WTC11 (cell line): ENCODE measurements at regions not wholly inside any gene's neighbourhood (a gene's known extent, or its start where the extent isn't known, plus 50 kb on each side); places are given as distances from the start of the nearest gene placed in this dataset.

Experiments
- ATAC-seq: fragments of 200-7000 bp; cut with Tn5 transposase; 2 replicates; pipeline ENCODE4 v1.10.0; 2021; ENCODE audit warnings: mild to moderate bottlenecking, moderate library complexity
- CTCF ChIA-PET: fragments of 300-600 bp; sonication (Branson Sonifier 250); formaldehyde crosslinking; loops from one replicate; lab custom pipeline; 2021; ENCODE audit warnings: antibody characterized with exemption; lab: Charles Lee
- POLR2A ChIA-PET: fragments of 350-600 bp; sonication (Branson Sonifier 250); formaldehyde crosslinking; loops from one replicate; lab custom pipeline; 2021; ENCODE audit warnings: antibody characterized with exemption; lab: Charles Lee
- DNase-seq: peaks from one replicate; pipeline ENCODE4 v3.0.0; 2021; ENCODE audit warnings: low spot score
- H3K27ac Mint-ChIP-seq: 2 replicates; pipeline ENCODE4 v1.8.0; 2021; ENCODE audit warnings: mixed read lengths
- H3K27me3 Mint-ChIP-seq: 2 replicates; pipeline ENCODE4 v1.8.0; 2021; ENCODE audit warnings: low read depth, mild to moderate bottlenecking, moderate library complexity, mixed read lengths
- H3K36me3 Mint-ChIP-seq: 2 replicates; pipeline ENCODE4 v1.8.0; 2021; ENCODE audit warnings: mixed read lengths
- H3K4me1 Mint-ChIP-seq: 2 replicates; pipeline ENCODE4 v1.8.0; 2022; ENCODE audit warnings: mixed read lengths
- H3K4me3 Mint-ChIP-seq: 2 replicates; pipeline ENCODE4 v1.8.0; 2021; ENCODE audit warnings: mild to moderate bottlenecking, moderate library complexity, mixed read lengths
- H3K9me3 Mint-ChIP-seq: 2 replicates; pipeline ENCODE4 v1.8.0; 2021; ENCODE audit warnings: mixed read lengths
- ARID4B ChIP-seq: sonication (generic); formaldehyde crosslinking; IDR thresholded peaks from 2 replicates; pipeline ENCODE4 v1.8.0; 2023; ENCODE audit warnings: missing genetic modification reagents, mild to moderate bottlenecking, borderline replicate concordance
- ATF1 ChIP-seq: sonication (generic); formaldehyde crosslinking; IDR thresholded peaks from 2 replicates; pipeline ENCODE4 v1.8.1; 2023; ENCODE audit warnings: mild to moderate bottlenecking, moderate library complexity, missing genetic modification reagents
- ATF3 ChIP-seq: sonication (generic); formaldehyde crosslinking; conservative IDR thresholded peaks from 2 replicates; pipeline ENCODE4 v1.8.1; 2022; ENCODE audit warnings: mild to moderate bottlenecking, missing genetic modification reagents
- E2F4 ChIP-seq: sonication (generic); formaldehyde crosslinking; IDR thresholded peaks from 2 replicates; pipeline ENCODE4 v1.8.1; 2022; ENCODE audit warnings: low read depth, mild to moderate bottlenecking, moderate library complexity, missing genetic modification reagents, borderline replicate concordance
- ETV6 ChIP-seq: sonication (generic); formaldehyde crosslinking; IDR thresholded peaks from 2 replicates; pipeline ENCODE4 v1.8.1; 2022; ENCODE audit warnings: mild to moderate bottlenecking, missing genetic modification reagents
- HMGXB4 ChIP-seq: sonication (generic); formaldehyde crosslinking; IDR thresholded peaks from 2 replicates; pipeline ENCODE4 v1.8.1; 2023; ENCODE audit warnings: mild to moderate bottlenecking, moderate library complexity, missing genetic modification reagents
- IRF2 ChIP-seq: sonication (generic); formaldehyde crosslinking; IDR thresholded peaks from 2 replicates; pipeline ENCODE4 v1.8.0; 2022; ENCODE audit warnings: low read depth, missing genetic modification reagents, borderline replicate concordance
- KAT7 ChIP-seq: sonication (generic); formaldehyde crosslinking; IDR thresholded peaks from 2 replicates; pipeline ENCODE4 v1.8.1; 2023; ENCODE audit warnings: missing genetic modification reagents, mild to moderate bottlenecking, borderline replicate concordance
- PRDM15 ChIP-seq: sonication (generic); formaldehyde crosslinking; IDR thresholded peaks from 2 replicates; pipeline ENCODE4 v1.8.0; 2022; ENCODE audit warnings: missing genetic modification reagents
- SP1 ChIP-seq: sonication (generic); formaldehyde crosslinking; conservative IDR thresholded peaks from 2 replicates; pipeline ENCODE4 v1.8.1; 2022; ENCODE audit warnings: missing genetic modification reagents
- STAT6 ChIP-seq: sonication (generic); formaldehyde crosslinking; conservative IDR thresholded peaks from 2 replicates; pipeline ENCODE4 v1.8.1; 2023; ENCODE audit warnings: mild to moderate bottlenecking, low read depth, missing genetic modification reagents, moderate library complexity
- ZBTB21 ChIP-seq: sonication (generic); formaldehyde crosslinking; IDR thresholded peaks from 2 replicates; pipeline ENCODE4 v1.8.1; 2023; ENCODE audit warnings: mild to moderate bottlenecking, missing genetic modification reagents, borderline replicate concordance
- ZNF532 ChIP-seq: fragments of 250-450 bp; sonication (Bioruptor Pico); IDR thresholded peaks from 2 replicates; pipeline ENCODE4 v1.9.0; 2021; ENCODE audit warnings: mild to moderate bottlenecking, borderline replicate concordance
- ZNF671 ChIP-seq: fragments of 250-450 bp; sonication (Bioruptor Pico); IDR thresholded peaks from 2 replicates; pipeline ENCODE4 v1.8.0; 2021; ENCODE audit warnings: mild to moderate bottlenecking

- Mint-ChIP-seq H3K36me3 (no peaks in the 10 kb centered on the region), H3K9me3 (no peaks in the 10 kb centered on the region), H3K4me3 (no peak overlapping the region), H3K4me1 (no peaks in the 10 kb centered on the region), H3K27ac (no peak overlapping the region), H3K27me3 (peaks cover 4% of the 10 kb centered on the region)
- DNase-seq (no peak), ATAC-seq (no peak; the same call in 1 of the 2 replicates)
- TF ChIP-seq KAT7 (no peak), ATF3 (CRISPR knock-in tag) (no peak), ATF1 (no peak), IRF2 (CRISPR knock-in tag) (no peak), PRDM15 (no peak), ARID4B (CRISPR knock-in tag) (no peak), ZNF532 (CRISPR knock-in tag) (no peak), ZBTB21 (no peak), SP1 (no peak), ETV6 (CRISPR knock-in tag) (no peak), STAT6 (CRISPR knock-in tag) (no peak), E2F4 (CRISPR knock-in tag) (no peak), ZNF671 (CRISPR knock-in tag) (no peak), HMGXB4 (CRISPR knock-in tag) (no peak)
- ChIA-PET POLR2A (no interaction called here), CTCF (no interaction called here)
These were observed 66.6 kb downstream of the NAV1 start for GRCh38 chr1:201605385-201606010.
